ENCODE measurements at regions not wholly inside any gene's neighbourhood (a gene's known extent, or its start where the extent isn't known, plus 50 kb on each side); places are given as distances from the start of the nearest gene placed in this dataset.
"Not testable (repeated sequence)": the region's sequence is repeated elsewhere in the genome, so short reads cannot be mapped to it uniquely, and the experiment has no call there.

GRCh38 chr1:194419721-194420120 is 1233.3 kb upstream of the B3GALT2 start:
- DNase-seq (ENCODE audit: low spot score) = no peak

- DNase-seq (ENCODE audit: low spot score) = no peak
These were observed 1224.3 kb upstream of the B3GALT2 start for GRCh38 chr1:194410756-194411155.

DNA sequence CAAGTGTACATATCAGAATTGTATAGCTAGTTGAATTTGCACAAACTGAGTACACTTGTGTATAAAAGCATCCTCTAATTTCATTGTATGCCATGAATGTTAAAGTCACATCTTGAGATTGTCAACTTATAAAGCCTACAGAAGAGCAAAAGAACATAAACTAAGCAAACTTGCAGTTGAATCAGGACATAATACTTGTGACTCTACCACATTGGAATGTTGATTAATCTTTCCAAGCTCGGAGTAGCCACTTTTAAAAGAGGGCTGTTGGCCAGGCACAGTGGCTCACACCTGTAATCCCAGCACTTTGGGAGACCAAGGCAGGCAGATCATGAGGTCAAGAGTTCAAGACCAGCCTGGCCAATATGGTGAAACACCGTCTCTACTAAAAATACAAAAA is 1220.8 kb upstream of the B3GALT2 start:
- DNase-seq (ENCODE audit: low spot score) = not testable (repeated sequence)

DNA sequence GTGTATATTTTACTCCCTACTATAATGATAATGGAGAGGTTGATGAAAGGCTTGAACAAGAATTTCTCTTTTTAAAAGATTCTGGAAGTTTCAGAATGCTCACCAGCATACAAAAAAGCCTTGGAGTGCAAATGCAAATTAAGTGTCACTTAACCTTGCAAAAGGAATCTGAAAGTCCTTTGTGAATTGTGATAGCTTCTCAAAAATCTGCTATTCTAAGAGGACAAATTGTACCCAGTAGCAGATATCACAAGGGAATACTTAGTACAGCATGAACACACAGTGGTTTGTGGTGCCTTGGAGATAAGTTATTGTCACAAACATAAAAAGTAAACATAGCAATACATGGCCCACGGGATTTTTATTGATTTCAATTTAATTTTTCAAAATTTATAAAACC is 1208.3 kb upstream of the B3GALT2 start:
- no peak for DNase-seq (ENCODE audit: low spot score)

GRCh38 chr1:194387531-194387930 is 1201.1 kb upstream of the B3GALT2 start:
- no peak for DNase-seq (ENCODE audit: low spot score)

- DNase-seq (ENCODE audit: low spot score) = no peak
These were observed 1192.1 kb upstream of the B3GALT2 start for GRCh38 chr1:194378517-194378916.

DNA sequence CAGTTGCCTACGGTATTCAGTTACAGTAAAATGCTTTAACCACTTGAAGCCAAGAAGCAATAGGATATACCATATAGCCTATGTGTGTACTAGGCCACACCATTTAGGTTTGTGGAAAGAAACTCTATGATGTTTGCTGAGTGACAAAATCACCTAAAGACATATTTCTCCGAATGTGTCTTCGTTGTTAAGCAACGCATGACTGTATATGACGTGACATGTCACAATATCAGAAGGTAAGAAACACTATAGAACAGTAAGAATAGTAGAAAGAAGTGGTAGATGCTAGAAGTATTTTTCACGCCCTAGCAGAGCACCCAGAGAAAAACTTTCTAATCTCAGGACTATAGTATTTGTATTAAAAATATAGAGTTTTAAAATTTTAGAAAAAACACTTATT is 1188.2 kb upstream of the B3GALT2 start:
- no peak for DNase-seq (ENCODE audit: low spot score)

GRCh38 chr1:194372266-194372665 is 1185.9 kb upstream of the B3GALT2 start:
- DNase-seq (ENCODE audit: low spot score) = no peak

GRCh38 chr1:194369622-194370021 is 1183.2 kb upstream of the B3GALT2 start:
- DNase-seq (ENCODE audit: low spot score) = no peak

- DNase-seq (ENCODE audit: low spot score) = no peak
These were observed 1182.6 kb upstream of the B3GALT2 start for GRCh38 chr1:194369060-194369459.

GRCh38 chr1:194367121-194367520 is 1180.7 kb upstream of the B3GALT2 start:
- DNase-seq (ENCODE audit: low spot score) = no peak

- DNase-seq (ENCODE audit: low spot score) = no peak
These were observed 1180.3 kb upstream of the B3GALT2 start for GRCh38 chr1:194366705-194367104.

GRCh38 chr1:194362327-194362726 is 1175.9 kb upstream of the B3GALT2 start:
- DNase-seq (ENCODE audit: low spot score) = no peak

DNA sequence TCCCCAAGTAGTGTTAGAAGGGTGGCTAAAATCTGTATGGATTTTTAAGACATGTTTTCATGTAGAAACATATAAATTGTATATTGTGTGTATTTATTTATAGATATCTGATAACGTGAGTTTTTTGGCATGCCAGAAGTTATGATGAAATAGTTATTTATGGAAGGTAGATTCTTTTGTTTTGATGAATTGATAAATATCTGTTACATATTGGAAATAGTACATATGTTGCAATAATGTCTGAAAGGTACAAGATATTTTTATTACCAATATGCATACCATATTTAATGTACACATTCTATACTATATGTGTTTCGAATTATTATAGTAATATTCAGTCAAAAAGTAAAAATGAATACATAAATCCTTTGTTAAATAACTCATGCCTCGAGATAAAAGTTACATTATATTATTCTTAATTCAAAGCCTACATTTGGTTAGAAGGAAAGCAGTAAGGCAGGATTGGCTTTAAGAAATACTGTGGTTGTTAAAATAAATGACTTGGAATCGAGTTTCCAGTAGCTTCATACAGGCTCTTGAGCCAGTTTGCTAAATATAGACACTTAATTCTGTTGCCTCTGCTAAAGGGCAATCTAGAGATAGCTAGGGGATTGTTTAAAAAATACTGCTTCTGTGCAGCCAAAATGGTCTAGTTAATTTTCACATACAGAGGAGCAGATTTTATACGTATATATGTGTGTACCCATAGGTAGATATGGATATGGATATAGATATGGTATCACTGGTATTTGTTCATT is 1175.1 kb upstream of the B3GALT2 start:
- no peak for DNase-seq (ENCODE audit: low spot score)

- DNase-seq (ENCODE audit: low spot score) = no peak
These were observed 1171.8 kb upstream of the B3GALT2 start for GRCh38 chr1:194358208-194358581.

DNA sequence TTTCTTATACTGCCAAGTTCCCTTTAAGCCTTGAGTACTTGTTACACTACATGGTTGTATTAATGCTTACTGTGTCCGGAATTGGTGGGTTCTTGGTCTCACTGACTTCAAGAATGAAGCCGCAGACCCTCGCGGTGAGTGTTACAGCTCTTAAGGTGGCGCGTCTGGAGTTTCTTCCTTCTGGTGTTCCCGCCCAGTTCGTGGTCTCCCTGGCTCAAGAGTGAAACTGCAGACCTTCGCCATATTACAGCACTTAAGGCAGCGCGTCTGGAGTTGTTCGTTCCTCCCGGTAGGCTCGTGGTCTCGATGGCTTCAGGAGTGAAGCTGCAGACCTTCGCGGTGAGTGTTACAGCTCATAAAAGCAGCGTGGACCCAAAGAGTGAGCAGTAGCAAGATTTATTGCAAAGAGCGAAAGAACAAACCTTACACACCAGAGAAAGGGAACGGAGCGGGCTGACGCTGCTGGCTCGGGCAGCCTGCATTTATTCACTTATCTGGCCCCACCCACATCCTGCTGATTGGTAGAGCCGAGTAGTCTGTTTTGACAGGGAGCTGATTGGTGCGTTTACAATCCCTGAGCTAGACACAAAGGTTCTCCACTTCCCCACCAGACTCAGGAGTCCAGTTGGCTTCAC is 1171.3 kb upstream of the B3GALT2 start:
- not testable (repeated sequence) for DNase-seq (ENCODE audit: low spot score)

DNA sequence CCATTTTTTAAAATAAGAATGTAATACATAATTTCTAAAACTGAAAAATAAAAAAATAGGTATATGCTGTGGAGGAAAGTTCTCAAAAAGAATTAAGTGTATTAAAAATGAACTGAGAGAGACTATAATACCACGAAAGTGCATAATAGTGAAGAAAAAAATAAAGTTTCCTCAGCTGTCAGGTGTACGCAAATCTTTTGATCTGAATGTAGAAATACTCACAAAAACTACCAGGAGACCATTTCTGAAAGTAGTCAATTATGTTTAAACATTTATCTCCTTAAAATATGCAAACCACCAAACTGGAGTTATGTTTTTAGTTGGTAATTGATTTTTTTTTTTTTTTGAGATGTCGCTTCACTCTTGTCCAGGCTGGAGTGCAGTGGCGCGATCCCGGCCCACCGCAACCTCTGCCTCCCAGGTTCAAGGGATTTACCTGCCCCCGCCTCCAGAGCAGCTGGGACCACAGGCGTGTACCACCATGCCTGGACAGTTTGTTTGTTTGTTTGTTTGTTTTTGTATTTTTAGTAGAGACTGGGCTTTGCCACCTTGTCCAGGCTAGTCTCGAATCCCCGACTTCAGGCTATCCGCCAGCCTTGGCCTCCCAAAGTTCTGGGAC is 1169.2 kb upstream of the B3GALT2 start:
- DNase-seq (ENCODE audit: low spot score) = no peak

- no peak for DNase-seq (ENCODE audit: low spot score)
These were observed 1166.7 kb upstream of the B3GALT2 start for GRCh38 chr1:194353121-194353520.

GRCh38 chr1:194347200-194347599 is 1160.8 kb upstream of the B3GALT2 start:
- no peak for DNase-seq (ENCODE audit: low spot score)

GRCh38 chr1:194342484-194343262 is 1156.3 kb upstream of the B3GALT2 start:
- no peak for DNase-seq (ENCODE audit: low spot score)

DNA sequence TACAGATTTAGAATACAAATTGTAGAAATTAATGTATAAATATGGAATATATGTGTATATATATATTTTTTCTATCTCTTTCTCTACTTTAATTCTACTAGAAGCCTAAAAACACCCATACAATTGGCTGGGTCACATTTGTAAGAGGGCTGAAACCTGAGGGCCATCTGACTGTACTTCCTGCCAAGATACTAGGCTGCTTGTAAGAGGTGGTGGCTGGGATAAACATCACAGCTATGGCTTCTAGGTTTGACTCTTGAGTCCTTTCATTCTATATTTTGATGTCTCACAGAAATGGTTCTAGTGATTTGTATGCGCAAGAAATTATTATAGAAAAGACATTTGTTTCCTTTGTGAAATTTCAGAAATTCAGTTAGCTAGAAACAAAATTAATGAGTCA is 1155.2 kb upstream of the B3GALT2 start:
- no peak for DNase-seq (ENCODE audit: low spot score)

- no peak for DNase-seq (ENCODE audit: low spot score)
These were observed 1153.1 kb upstream of the B3GALT2 start for GRCh38 chr1:194339471-194339870.

Measured in left forelimb (tissue), 1 donor.